Activated CD4-positive, alpha-beta memory T cell treated with anti-CD3 and anti-CD28 coated beads, Interleukin-2, amount 10 ng/mL, durations not matched to agents 7 days and 5 days (primary cell): ENCODE measurements at regions not wholly inside any gene's neighbourhood (a gene's known extent, or its start where the extent isn't known, plus 50 kb on each side); places are given as distances from the start of the nearest gene placed in this dataset.

ENCODE experiments used
- CTCF ChIA-PET: fragments of 350-600 bp; sonication (Branson Sonifier 250); formaldehyde crosslinking; loops from one replicate; lab custom pipeline; 2021; ENCODE audit warnings: antibody characterized with exemption, inconsistent platforms; lab: Charles Lee
- POLR2A ChIA-PET: fragments of 350-600 bp; sonication (Branson Sonifier 250); formaldehyde crosslinking; loops from one replicate; lab custom pipeline; 2021; ENCODE audit warnings: antibody characterized with exemption; lab: Charles Lee
- DNase-seq: peaks from one replicate; pipeline ENCODE4 v3.0.0-alpha.2; 2020
- H3K27ac Mint-ChIP-seq: one replicate; pipeline ENCODE4 v1.8.0; 2021; ENCODE audit warnings: mild to moderate bottlenecking, mixed read lengths
- H3K27me3 Mint-ChIP-seq: one replicate; pipeline ENCODE4 v1.8.0; 2021; ENCODE audit warnings: mixed read lengths
- H3K36me3 Mint-ChIP-seq: one replicate; pipeline ENCODE4 v1.8.0; 2021; ENCODE audit warnings: low read depth, mixed read lengths
- H3K4me1 Mint-ChIP-seq: one replicate; pipeline ENCODE4 v1.8.0; 2021; ENCODE audit warnings: mixed read lengths
- H3K4me3 Mint-ChIP-seq: one replicate; pipeline ENCODE4 v1.8.0; 2021; ENCODE audit warnings: mild to moderate bottlenecking, mixed read lengths
- H3K9me3 Mint-ChIP-seq: one replicate; pipeline ENCODE4 v1.8.0; 2021; ENCODE audit warnings: mixed read lengths

DNA sequence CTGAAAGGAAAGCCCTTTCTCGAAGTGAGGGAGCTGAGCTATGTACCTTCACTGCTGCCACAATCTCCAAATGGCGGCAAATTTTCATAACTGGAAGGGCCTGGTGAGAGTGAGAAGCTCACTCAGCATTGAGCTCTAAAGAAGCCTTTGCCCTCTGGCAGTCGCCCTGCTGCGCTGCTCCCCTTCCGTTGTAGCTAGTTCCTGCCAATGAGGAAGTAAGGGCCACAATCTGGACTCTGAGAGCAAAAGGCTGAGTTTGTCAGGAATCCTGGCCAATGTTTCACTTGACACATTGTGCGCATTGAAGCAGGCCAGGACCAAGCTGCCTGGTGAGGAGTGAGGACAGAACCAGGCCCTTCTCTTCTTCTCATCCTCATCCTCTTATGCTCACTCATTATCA, 579.5 kb downstream of the PDCD6IP start:
- no peaks in the 10 kb centered on the region for H3K36me3 Mint-ChIP-seq
- H3K27me3 Mint-ChIP-seq: no peaks in the 10 kb centered on the region
- no peak for DNase-seq
- ChIA-PET POLR2A (no interaction called here), CTCF (no interaction called here)
- H3K27ac Mint-ChIP-seq: no peak overlapping the region
- H3K9me3 Mint-ChIP-seq: no peaks in the 10 kb centered on the region
- H3K4me1 Mint-ChIP-seq: no peaks in the 10 kb centered on the region
- H3K4me3 Mint-ChIP-seq: no peak overlapping the region

GRCh38 chr3:34381243-34381642, 582.8 kb downstream of the PDCD6IP start:
- H3K27me3 Mint-ChIP-seq: no peaks in the 10 kb centered on the region
- no peaks in the 10 kb centered on the region for H3K36me3 Mint-ChIP-seq
- H3K4me1 Mint-ChIP-seq: no peaks in the 10 kb centered on the region
- H3K27ac Mint-ChIP-seq: no peak overlapping the region
- no peak overlapping the region for H3K4me3 Mint-ChIP-seq
- no peak for DNase-seq
- CTCF ChIA-PET: no interaction called here
- H3K9me3 Mint-ChIP-seq: no peaks in the 10 kb centered on the region
- POLR2A ChIA-PET: no interaction called here

- no peaks in the 10 kb centered on the region for H3K36me3 Mint-ChIP-seq
- ChIA-PET CTCF (no interaction called here), POLR2A (no interaction called here)
- DNase-seq: no peak
- H3K9me3 Mint-ChIP-seq: no peaks in the 10 kb centered on the region
- H3K27me3 Mint-ChIP-seq: no peaks in the 10 kb centered on the region
- H3K27ac Mint-ChIP-seq: no peak overlapping the region
- no peak overlapping the region for H3K4me3 Mint-ChIP-seq
- H3K4me1 Mint-ChIP-seq: no peaks in the 10 kb centered on the region
These were observed 584.4 kb downstream of the PDCD6IP start for GRCh38 chr3:34382859-34383258.

DNA sequence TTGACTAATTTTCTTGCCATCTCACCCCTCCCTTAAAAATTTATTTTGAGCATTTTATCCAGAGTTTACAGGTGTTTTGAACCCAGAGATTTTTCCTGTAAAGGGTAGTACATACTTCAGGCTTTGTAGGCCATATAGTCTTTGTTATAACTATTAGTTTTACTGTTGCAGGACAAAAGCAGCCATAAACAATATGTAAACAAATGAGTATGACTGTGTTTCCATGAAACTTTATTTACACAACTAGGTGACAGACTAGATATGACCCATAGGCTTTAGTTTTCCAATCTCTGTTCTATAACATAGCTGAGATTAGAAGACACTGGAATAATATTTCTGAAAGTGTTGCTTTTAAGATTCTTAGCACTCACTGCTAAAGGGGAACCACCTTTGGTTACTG, 587.9 kb downstream of the PDCD6IP start:
- Mint-ChIP-seq H3K9me3 (no peaks in the 10 kb centered on the region), H3K27ac (no peak overlapping the region), H3K27me3 (no peaks in the 10 kb centered on the region), H3K4me1 (no peaks in the 10 kb centered on the region), H3K4me3 (no peak overlapping the region), H3K36me3 (no peaks in the 10 kb centered on the region)
- DNase-seq: no peak
- POLR2A ChIA-PET: no interaction called here
- CTCF ChIA-PET: no interaction called here

- ChIA-PET CTCF (no interaction called here), POLR2A (no interaction called here)
These were observed 589.6 kb downstream of the PDCD6IP start for GRCh38 chr3:34387826-34388564.

DNA sequence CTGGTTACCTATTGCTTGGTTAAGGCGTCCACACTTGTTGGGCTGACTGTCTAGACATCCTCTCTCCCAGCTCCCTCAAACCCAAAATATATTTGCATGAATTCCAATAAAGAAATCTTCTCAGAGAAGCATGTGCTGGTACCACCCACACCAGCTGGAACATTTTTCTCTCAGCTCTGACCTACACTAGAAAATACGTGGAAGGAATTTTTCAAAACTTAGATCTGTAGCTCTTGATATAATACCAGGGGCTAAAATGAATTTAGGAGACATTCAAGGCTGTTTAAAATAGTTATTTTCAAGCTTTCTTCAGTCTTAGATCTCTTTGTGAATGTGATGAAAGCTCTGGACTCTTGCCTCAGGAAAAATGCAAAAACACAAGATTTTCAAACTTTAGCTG, 590.4 kb downstream of the PDCD6IP start:
- H3K36me3 Mint-ChIP-seq: no peaks in the 10 kb centered on the region
- H3K9me3 Mint-ChIP-seq: no peaks in the 10 kb centered on the region
- POLR2A ChIA-PET: no interaction called here
- no peak overlapping the region for H3K27ac Mint-ChIP-seq
- no peaks in the 10 kb centered on the region for H3K27me3 Mint-ChIP-seq
- H3K4me1 Mint-ChIP-seq: no peaks in the 10 kb centered on the region
- H3K4me3 Mint-ChIP-seq: no peak overlapping the region
- CTCF ChIA-PET: no interaction called here
- DNase-seq: no peak

More at GRCh38 chr3:34387826-34388564, 589.6 kb downstream of the PDCD6IP start:
- no peaks in the 10 kb centered on the region for H3K4me1 Mint-ChIP-seq
- no peak overlapping the region for H3K27ac Mint-ChIP-seq
- H3K27me3 Mint-ChIP-seq: no peaks in the 10 kb centered on the region
- H3K36me3 Mint-ChIP-seq: no peaks in the 10 kb centered on the region
- no peak overlapping the region for H3K4me3 Mint-ChIP-seq
- no peaks in the 10 kb centered on the region for H3K9me3 Mint-ChIP-seq
- DNase-seq: no peak

DNA sequence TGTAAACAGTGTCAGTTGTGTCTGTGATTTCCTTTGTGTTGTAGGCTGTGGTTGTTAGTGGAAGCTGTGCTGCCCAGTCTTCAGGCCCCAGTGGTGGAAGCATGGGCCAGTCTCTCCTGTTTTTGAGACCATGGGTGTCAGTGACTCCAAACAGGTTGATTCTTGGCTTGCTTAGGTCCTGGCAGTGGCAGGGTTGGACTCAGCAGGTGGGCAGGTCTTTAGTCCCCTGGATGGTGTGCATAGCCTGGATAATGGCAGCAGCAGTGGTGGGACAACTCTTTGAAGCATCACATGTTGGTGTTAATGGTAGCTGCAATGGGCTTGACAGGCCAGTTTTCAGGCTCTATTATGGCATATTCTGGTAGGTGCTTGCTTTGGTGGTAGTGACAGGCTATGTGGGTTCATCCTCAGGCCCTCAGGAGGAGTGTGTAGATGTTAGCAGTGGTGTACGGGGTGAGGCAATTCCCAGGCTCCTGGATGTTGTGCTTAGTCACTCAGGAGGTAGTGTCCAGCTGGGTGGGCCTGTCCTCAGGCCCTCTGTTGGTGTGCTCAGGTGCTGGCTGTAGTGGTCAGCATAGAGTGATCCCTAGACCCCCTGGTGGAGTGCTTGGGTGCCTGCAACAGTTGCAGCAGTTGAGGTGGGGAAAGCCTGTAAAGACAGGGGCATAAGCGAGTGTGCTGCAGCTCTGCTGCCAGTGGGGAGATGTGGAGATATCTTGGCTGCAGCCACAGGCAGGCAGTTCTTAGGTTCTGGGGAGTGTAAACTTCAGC, 596.7 kb downstream of the PDCD6IP start:
- POLR2A ChIA-PET: no interaction called here
- no peak for DNase-seq
- CTCF ChIA-PET: no interaction called here
- Mint-ChIP-seq H3K36me3 (no peaks in the 10 kb centered on the region), H3K27ac (no peak overlapping the region), H3K4me1 (no peaks in the 10 kb centered on the region), H3K9me3 (peaks cover 4% of the 10 kb centered on the region), H3K27me3 (no peaks in the 10 kb centered on the region), H3K4me3 (no peak overlapping the region)

DNA sequence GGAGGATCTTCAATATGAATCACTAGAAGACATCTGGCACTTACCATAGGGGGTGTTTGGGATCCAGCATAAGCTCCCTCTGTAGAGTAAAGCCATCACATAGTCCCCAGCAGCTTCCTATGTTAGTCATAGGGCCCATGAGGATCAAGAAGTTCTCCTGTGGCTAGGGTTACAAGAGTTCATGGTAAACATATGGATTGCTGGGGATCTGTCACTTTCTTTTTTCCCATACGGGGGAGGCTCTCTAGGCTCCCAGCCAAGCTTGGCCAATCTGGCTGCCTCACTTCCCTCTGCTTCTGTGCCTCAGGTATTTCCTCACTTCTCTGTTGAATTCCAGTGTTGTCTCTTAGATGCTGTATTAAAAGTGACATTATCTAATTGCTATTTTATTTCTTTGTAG, 597.9 kb downstream of the PDCD6IP start:
- H3K9me3 Mint-ChIP-seq: peaks cover 8% of the 10 kb centered on the region
- H3K36me3 Mint-ChIP-seq: no peaks in the 10 kb centered on the region
- H3K4me3 Mint-ChIP-seq: no peak overlapping the region
- DNase-seq: no peak
- CTCF ChIA-PET: no interaction called here
- no peaks in the 10 kb centered on the region for H3K4me1 Mint-ChIP-seq
- POLR2A ChIA-PET: no interaction called here
- H3K27ac Mint-ChIP-seq: no peak overlapping the region
- H3K27me3 Mint-ChIP-seq: no peaks in the 10 kb centered on the region

DNA sequence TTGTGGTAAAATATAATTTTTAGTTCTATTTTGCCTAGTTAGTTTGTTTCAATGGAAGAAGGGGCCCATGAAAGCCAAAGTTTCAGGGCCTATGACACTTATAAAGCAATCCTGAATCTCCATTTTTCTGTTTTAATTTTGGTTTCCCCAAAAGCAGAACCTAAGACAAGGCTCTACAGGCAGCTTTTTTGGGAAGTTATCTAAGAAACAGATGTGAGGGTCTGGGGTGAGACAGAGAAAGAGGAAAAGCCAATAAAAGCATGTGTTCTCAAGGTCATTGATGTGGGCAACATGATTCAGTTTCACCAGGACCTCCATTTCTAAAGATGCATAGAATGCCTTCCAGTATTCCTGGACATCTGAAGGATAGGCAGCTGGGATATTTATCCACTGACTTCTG, 598.5 kb downstream of the PDCD6IP start:
- no peaks in the 10 kb centered on the region for H3K4me1 Mint-ChIP-seq
- H3K27ac Mint-ChIP-seq: no peak overlapping the region
- H3K36me3 Mint-ChIP-seq: no peaks in the 10 kb centered on the region
- DNase-seq: no peak
- H3K27me3 Mint-ChIP-seq: no peaks in the 10 kb centered on the region
- CTCF ChIA-PET: no interaction called here
- no peak overlapping the region for H3K4me3 Mint-ChIP-seq
- H3K9me3 Mint-ChIP-seq: peaks cover 8% of the 10 kb centered on the region
- POLR2A ChIA-PET: no interaction called here

GRCh38 chr3:34399401-34399800, 601.0 kb downstream of the PDCD6IP start:
- H3K4me1 Mint-ChIP-seq: no peaks in the 10 kb centered on the region
- H3K36me3 Mint-ChIP-seq: no peaks in the 10 kb centered on the region
- no peaks in the 10 kb centered on the region for H3K27me3 Mint-ChIP-seq
- ChIA-PET POLR2A (no interaction called here), CTCF (no interaction called here)
- H3K9me3 Mint-ChIP-seq: peaks cover 9% of the 10 kb centered on the region
- H3K27ac Mint-ChIP-seq: no peak overlapping the region
- no peak overlapping the region for H3K4me3 Mint-ChIP-seq
- DNase-seq: no peak

GRCh38 chr3:34405159-34405558, 606.7 kb downstream of the PDCD6IP start:
- ChIA-PET CTCF (no interaction called here), POLR2A (no interaction called here)
- no peaks in the 10 kb centered on the region for H3K4me1 Mint-ChIP-seq
- peaks cover 7% of the 10 kb centered on the region for H3K9me3 Mint-ChIP-seq
- H3K27me3 Mint-ChIP-seq: no peaks in the 10 kb centered on the region
- no peaks in the 10 kb centered on the region for H3K36me3 Mint-ChIP-seq
- no peak for DNase-seq
- no peak overlapping the region for H3K4me3 Mint-ChIP-seq
- H3K27ac Mint-ChIP-seq: no peak overlapping the region

- no peaks in the 10 kb centered on the region for H3K27me3 Mint-ChIP-seq
- DNase-seq: no peak
- CTCF ChIA-PET: no interaction called here
- no peaks in the 10 kb centered on the region for H3K36me3 Mint-ChIP-seq
- POLR2A ChIA-PET: no interaction called here
- no peak overlapping the region for H3K27ac Mint-ChIP-seq
- no peak overlapping the region for H3K4me3 Mint-ChIP-seq
- no peaks in the 10 kb centered on the region for H3K4me1 Mint-ChIP-seq
- H3K9me3 Mint-ChIP-seq: peaks cover 3% of the 10 kb centered on the region
These were observed 608.9 kb downstream of the PDCD6IP start for GRCh38 chr3:34407281-34407680.

DNA sequence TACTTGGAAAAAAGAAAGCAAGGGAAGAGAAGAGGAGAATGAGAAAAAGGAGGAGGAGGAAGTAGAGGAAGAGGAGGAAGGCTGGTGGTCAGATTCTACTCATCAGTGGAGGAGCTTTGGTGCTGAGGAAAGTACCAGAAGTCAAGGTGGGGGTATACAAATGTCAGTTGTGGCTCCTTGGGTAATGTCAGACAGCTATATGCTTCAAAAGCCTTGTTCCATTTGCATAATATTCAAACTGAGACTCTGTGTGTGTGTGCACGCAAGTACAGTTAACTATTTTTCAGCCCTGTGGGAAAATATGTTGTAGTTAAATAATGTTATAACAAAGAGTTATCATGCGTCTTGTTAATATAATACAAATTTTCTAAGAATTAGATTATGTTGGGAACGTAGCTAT, 609.7 kb downstream of the PDCD6IP start:
- ChIA-PET POLR2A (no interaction called here), CTCF (no interaction called here)
- DNase-seq: no peak
- no peaks in the 10 kb centered on the region for H3K4me1 Mint-ChIP-seq
- H3K27me3 Mint-ChIP-seq: no peaks in the 10 kb centered on the region
- no peaks in the 10 kb centered on the region for H3K36me3 Mint-ChIP-seq
- peaks cover 2% of the 10 kb centered on the region for H3K9me3 Mint-ChIP-seq
- no peak overlapping the region for H3K27ac Mint-ChIP-seq
- H3K4me3 Mint-ChIP-seq: no peak overlapping the region

GRCh38 chr3:34411596-34411995, 613.2 kb downstream of the PDCD6IP start:
- Mint-ChIP-seq H3K27ac (no peak overlapping the region), H3K4me1 (no peaks in the 10 kb centered on the region), H3K27me3 (no peaks in the 10 kb centered on the region), H3K9me3 (no peaks in the 10 kb centered on the region), H3K4me3 (no peak overlapping the region), H3K36me3 (no peaks in the 10 kb centered on the region)
- CTCF ChIA-PET: no interaction called here
- POLR2A ChIA-PET: no interaction called here
- DNase-seq: no peak
